Mucosa of rectum (tissue), 2 donors: ENCODE measurements at regions not wholly inside any gene's neighbourhood (a gene's known extent, or its start where the extent isn't known, plus 50 kb on each side); places are given as distances from the start of the nearest gene placed in this dataset.

ENCODE experiments used
- H3K27ac ChIP-seq, 2 donors: one replicate each; pipeline ENCODE4 v1.7.0; 2013; ENCODE audit warnings: inconsistent platforms in 2 of 2, low read depth in 2 of 2, low read length in 2 of 2
- H3K27me3 ChIP-seq, 2 donors: one replicate each; pipeline ENCODE4 v1.7.0; 2013; ENCODE audit warnings: low read length in 2 of 2; ENCODE audit not compliant: control insufficient read depth in 2 of 2, insufficient read depth in 2 of 2
- H3K36me3 ChIP-seq, 2 donors: one replicate each; pipeline ENCODE4 v1.7.0; 2013; ENCODE audit warnings: low read length in 2 of 2; ENCODE audit not compliant: control insufficient read depth in 2 of 2, insufficient read depth in 2 of 2
- H3K4me1 ChIP-seq, 2 donors: one replicate each; pipeline ENCODE4 v1.7.0; 2013; ENCODE audit warnings: low read length in 2 of 2, mild to moderate bottlenecking in 1 of 2; ENCODE audit not compliant: control insufficient read depth in 2 of 2, insufficient read depth in 2 of 2
- H3K4me3 ChIP-seq, 2 donors: one replicate each; pipeline ENCODE4 v1.7.0; 2013; ENCODE audit warnings: low read length in 2 of 2
- H3K9ac ChIP-seq, 2 donors: one replicate each; pipeline ENCODE4 v1.7.0; 2013; ENCODE audit warnings: low read length in 2 of 2, low read depth in 1 of 2, mild to moderate bottlenecking in 1 of 2
- H3K9me3 ChIP-seq, 2 donors: one replicate each; pipeline ENCODE4 v1.7.0; 2013; ENCODE audit warnings: low read length in 2 of 2; ENCODE audit not compliant: control insufficient read depth in 2 of 2
- donor health status: healthy.
- donor health status: Normal muscosa, but diverticular disease.

DNA sequence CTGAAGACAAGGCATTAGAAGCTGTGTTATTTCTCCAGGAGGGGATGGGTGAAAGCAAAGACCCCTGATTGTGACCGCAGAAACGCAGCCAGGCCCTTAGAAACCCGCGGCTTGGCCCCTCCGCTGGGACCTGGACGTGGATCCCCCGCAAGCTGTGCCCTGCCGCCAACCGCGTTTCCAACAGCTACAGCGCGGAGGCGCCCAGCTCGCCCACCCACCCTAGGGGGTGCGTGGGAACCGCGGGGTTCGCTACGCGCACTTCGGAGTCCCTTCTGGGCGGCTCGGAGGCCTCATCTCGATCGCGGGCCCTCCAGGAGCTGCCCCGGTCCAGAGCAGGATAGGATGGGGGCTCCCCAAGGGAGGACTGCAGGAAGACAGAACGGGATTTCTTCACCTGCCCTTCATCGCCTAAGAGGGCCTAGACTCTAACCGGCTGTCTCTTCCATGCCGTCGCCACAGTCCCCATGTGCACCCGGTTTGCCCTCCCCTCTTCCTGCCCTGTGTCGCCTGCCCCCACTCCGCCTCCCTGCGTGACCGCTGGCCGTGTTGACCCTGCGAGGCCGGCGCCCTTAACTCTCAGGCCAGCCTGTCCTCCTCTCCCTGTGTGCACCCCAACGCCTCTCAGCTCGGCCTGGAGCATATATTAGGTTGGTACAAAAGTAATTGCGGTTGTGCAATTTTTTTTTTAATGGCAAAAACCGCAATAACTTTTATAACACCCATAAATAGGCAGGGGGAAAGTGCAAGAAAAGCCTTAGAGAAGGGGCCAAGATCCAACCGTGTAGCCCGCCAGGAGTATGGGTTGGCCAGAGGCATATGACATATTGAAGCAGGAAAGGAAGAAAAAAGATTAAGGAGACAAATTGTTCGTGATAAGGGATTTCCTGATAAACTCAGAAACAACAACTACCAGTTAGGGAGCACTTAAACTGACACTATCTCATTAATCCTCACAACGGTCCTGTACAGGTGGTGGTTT, 68.1 kb upstream of the FREM1 start:
- H3K36me3 ChIP-seq: no peaks in the 10 kb centered on the region
- H3K9ac ChIP-seq: no peak overlapping the region
- no peak overlapping the region for H3K27ac ChIP-seq
- no peaks in the 10 kb centered on the region for H3K4me1 ChIP-seq
- H3K9me3 ChIP-seq: no peaks in the 10 kb centered on the region
- no peaks in the 10 kb centered on the region for H3K27me3 ChIP-seq
- H3K4me3 ChIP-seq: no peak overlapping the region

- no peak overlapping the region for H3K4me3 ChIP-seq
- H3K9me3 ChIP-seq: no peaks in the 10 kb centered on the region
- H3K27me3 ChIP-seq: no peaks in the 10 kb centered on the region
- no peaks in the 10 kb centered on the region for H3K36me3 ChIP-seq
- H3K9ac ChIP-seq: no peak overlapping the region
- no peaks in the 10 kb centered on the region for H3K4me1 ChIP-seq
- no peak overlapping the region for H3K27ac ChIP-seq
These were observed 57.5 kb upstream of the FREM1 start for GRCh38 chr9:14967450-14968321.

DNA sequence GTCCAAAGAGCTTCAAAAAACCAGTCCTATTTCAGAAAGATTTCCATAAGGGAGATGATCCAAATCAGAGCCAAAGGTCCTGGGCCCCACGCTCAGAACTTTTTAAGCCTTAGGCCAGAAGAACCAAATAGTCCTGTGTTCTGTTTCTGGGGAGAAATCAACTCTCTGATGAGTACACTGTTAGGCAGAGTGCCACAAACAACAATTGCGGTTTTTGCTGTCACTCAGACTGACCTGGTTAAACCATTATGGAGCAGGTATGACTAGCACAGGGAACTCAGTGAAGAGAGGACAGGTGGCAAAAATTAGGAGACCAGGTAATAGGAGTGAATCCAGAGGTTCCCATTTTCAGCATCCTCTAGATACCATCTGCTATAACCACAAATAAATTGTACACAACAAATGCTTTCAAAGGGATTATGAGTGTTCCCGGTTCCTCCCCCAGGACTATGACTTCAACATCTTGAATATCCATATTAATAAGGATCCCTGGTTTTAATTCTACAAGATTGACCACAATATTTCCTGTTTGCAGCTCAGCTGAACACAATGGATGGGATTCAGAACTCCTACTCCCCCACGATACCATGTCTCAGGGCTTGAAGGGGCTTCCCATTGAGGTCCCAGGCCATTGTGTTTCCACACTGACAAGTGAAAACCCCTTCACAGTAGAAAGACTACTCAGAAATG, 52.1 kb upstream of the FREM1 start:
- H3K27me3 ChIP-seq: no peaks in the 10 kb centered on the region
- no peaks in the 10 kb centered on the region for H3K4me1 ChIP-seq
- H3K4me3 ChIP-seq: no peak overlapping the region
- no peak overlapping the region for H3K27ac ChIP-seq
- H3K9me3 ChIP-seq: no peaks in the 10 kb centered on the region
- no peaks in the 10 kb centered on the region for H3K36me3 ChIP-seq
- H3K9ac ChIP-seq: no peak overlapping the region

DNA sequence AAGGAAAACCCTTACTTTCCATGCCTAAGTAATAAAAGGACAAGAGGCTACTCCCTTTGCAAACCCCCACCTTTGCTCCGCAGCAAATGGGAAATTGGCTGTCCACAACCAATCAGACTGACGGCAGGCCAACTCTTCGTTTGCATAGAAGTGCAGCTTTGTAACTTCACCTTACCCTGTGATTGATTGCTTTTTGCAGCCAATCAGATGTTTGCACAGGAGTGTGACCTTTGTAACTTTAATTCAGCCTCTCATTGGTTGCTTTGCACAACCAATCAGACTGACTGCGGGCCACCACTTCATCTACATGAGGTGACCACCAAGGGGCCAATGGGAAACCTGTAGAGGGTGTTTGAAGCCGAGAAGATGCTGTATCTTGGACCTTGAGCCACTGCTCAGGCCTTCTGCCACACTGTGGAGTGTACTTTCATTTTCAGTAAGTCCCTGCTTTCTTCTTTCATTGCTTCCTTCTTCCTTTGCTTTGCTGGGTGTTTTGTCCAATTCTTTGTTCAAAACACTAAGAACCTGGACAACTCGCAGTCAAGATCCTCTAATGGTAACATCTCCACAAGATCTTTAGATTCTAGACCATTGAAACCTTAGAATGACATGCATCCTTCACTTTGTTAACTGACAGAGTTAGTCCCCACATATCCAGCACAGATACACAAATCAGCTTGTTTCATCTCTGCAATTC, 51.3 kb upstream of the FREM1 start:
- Histone ChIP-seq H3K9ac (no peak overlapping the region), H3K27me3 (no peaks in the 10 kb centered on the region), H3K36me3 (no peaks in the 10 kb centered on the region), H3K4me3 (peak overlapping the region in 1 of 2 donors; percentile 5), H3K27ac (no peak overlapping the region), H3K9me3 (no peaks in the 10 kb centered on the region), H3K4me1 (no peaks in the 10 kb centered on the region)

DNA sequence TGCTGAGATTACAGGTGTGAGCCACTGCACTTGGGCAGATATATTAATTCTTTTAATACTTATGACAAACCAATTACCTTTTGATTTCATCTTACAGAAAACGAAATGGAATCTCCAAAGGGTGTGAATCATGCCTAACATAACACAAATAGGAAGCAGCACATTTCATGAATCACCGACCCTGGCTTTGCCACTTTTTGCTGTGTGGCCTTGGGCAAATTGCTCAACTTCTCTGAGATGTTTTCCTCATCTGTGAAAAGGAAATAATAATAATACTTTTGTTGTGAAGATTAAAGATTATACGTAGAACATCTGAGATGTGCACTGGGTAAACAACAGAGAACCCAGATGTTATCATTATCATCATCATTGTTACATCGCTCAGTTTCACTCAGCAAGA, 50.7 kb upstream of the FREM1 start:
- H3K4me1 ChIP-seq: no peaks in the 10 kb centered on the region
- no peak overlapping the region for H3K4me3 ChIP-seq
- no peak overlapping the region for H3K27ac ChIP-seq
- no peaks in the 10 kb centered on the region for H3K27me3 ChIP-seq
- no peaks in the 10 kb centered on the region for H3K9me3 ChIP-seq
- H3K36me3 ChIP-seq: no peaks in the 10 kb centered on the region
- H3K9ac ChIP-seq: no peak overlapping the region
